IMR-90 (cell line): ENCODE measurements at regions not wholly inside any gene's neighbourhood (a gene's known extent, or its start where the extent isn't known, plus 50 kb on each side); places are given as distances from the start of the nearest gene placed in this dataset.

Source experiments
- ATAC-seq: fragments of 200-7000 bp; cut with Tn5 transposase; 2 replicates; pipeline ENCODE4 v1.9.1; 2020; ENCODE audit warnings: low read depth, mild to moderate bottlenecking, moderate library complexity
- BruUV-seq: library from RNA; stranded (reverse); fragments of 400-500 nt; replicated peaks from 2 replicates; lab custom pipeline; 2021; lab: Mats Ljungman, UMichigan
- CTCF ChIA-PET: fragments of 300-600 bp; formaldehyde crosslinking; extraction: SDS; loops from one replicate; lab custom pipeline; 2021; ENCODE audit warnings: antibody characterized with exemption; lab: Yijun Ruan, JAX
- POLR2A ChIA-PET: fragments of 300-600 bp; sonication (Branson Sonifier 250); formaldehyde crosslinking; loops from one replicate; lab custom pipeline; 2022; ENCODE audit warnings: antibody characterized with exemption; ENCODE audit not compliant: unreplicated experiment; lab: Charles Lee
- DNase-seq: peaks from one replicate; pipeline ENCODE4 v3.0.0; 2013
- H2AFZ ChIP-seq: replicated peaks from 2 replicates; pipeline ENCODE3; 2013; ENCODE audit warnings: low read length, mild to moderate bottlenecking; ENCODE audit not compliant: poor library complexity
- H2AK5ac ChIP-seq: 2 replicates; pipeline ENCODE4 v1.6.1; 2013; ENCODE audit warnings: low read depth, low read length, inconsistent platforms
- H2AK9ac ChIP-seq: replicated peaks from 2 replicates; pipeline ENCODE3; 2013; ENCODE audit warnings: mild to moderate bottlenecking, low read depth, low read length, moderate library complexity; ENCODE audit not compliant: poor library complexity
- H2BK120ac ChIP-seq: 2 replicates; pipeline ENCODE4 v1.6.1; 2013; ENCODE audit warnings: low read depth, low read length, inconsistent platforms
- H2BK15ac ChIP-seq: 3 replicates; pipeline ENCODE4 v1.6.1; 2013; ENCODE audit warnings: low read depth, low read length, inconsistent platforms
- H2BK20ac ChIP-seq: 2 replicates; pipeline ENCODE4 v1.6.1; 2013; ENCODE audit warnings: low read depth, mild to moderate bottlenecking, inconsistent platforms, low read length, moderate library complexity
- H2BK5ac ChIP-seq: 2 replicates; pipeline ENCODE4 v1.6.1; 2013; ENCODE audit warnings: mild to moderate bottlenecking, low read depth, low read length, inconsistent platforms; ENCODE audit not compliant: poor library complexity, severe bottlenecking
- H3K14ac ChIP-seq: replicated peaks from 2 replicates; pipeline ENCODE4 v1.6.1; 2013; ENCODE audit warnings: low read depth, low read length, inconsistent platforms
- H3K18ac ChIP-seq: 2 replicates; pipeline ENCODE4 v1.6.1; 2013; ENCODE audit warnings: low read depth, low read length, control low read depth
- H3K23ac ChIP-seq: 2 replicates; pipeline ENCODE4 v1.6.1; 2013; ENCODE audit warnings: low read depth, low read length, inconsistent platforms
- H3K27ac ChIP-seq: 2 replicates; pipeline ENCODE4 v1.5.1; 2013; ENCODE audit warnings: mild to moderate bottlenecking, control low read depth, low read length; ENCODE audit not compliant: insufficient read depth
- H3K27me3 ChIP-seq: 2 replicates; pipeline ENCODE4 v1.6.1; 2013; ENCODE audit warnings: low read length; ENCODE audit not compliant: control insufficient read depth, insufficient read depth
- H3K36me3 ChIP-seq: 2 replicates; pipeline ENCODE4 v1.6.1; 2013; ENCODE audit warnings: low read length, mixed read lengths; ENCODE audit not compliant: control insufficient read depth, insufficient read depth
- H3K4ac ChIP-seq: 2 replicates; pipeline ENCODE4 v1.6.1; 2013; ENCODE audit warnings: low read depth, low read length, inconsistent platforms
- H3K4me1 ChIP-seq: 2 replicates; pipeline ENCODE4 v1.6.1; 2013; ENCODE audit warnings: low read length, mixed read lengths; ENCODE audit not compliant: control insufficient read depth, insufficient read depth
- H3K4me2 ChIP-seq: 2 replicates; pipeline ENCODE4 v1.6.1; 2013; ENCODE audit warnings: low read depth, mild to moderate bottlenecking, control low read depth, low read length, moderate library complexity
- H3K4me3 ChIP-seq: 2 replicates; pipeline ENCODE4 v1.5.1; 2013; ENCODE audit warnings: low read depth, mild to moderate bottlenecking, control low read depth, low read length, moderate library complexity; ENCODE audit not compliant: insufficient read depth
- H3K56ac ChIP-seq: 2 replicates; pipeline ENCODE4 v1.6.1; 2013; ENCODE audit warnings: low read length, inconsistent platforms; ENCODE audit not compliant: insufficient read depth; ENCODE audit errors: extremely low read depth
- H3K79me1 ChIP-seq, 2 experiments: 2 replicates each; pipeline ENCODE4 v1.6.1; 2013; ENCODE audit warnings: low read length in 2 of 2, inconsistent platforms in 1 of 2, low read depth in 1 of 2
- H3K9ac ChIP-seq: 2 replicates; pipeline ENCODE4 v1.6.1; 2013; ENCODE audit warnings: low read depth, low read length, control low read depth
- H3K9me1 ChIP-seq: 2 replicates; pipeline ENCODE4 v1.6.1; 2013; ENCODE audit warnings: low read length, inconsistent platforms; ENCODE audit not compliant: insufficient read depth
- H3K9me3 ChIP-seq: 2 replicates; pipeline ENCODE4 v1.6.1; 2013; ENCODE audit warnings: low read length; ENCODE audit not compliant: control insufficient read depth, insufficient read depth
- H4K20me1 ChIP-seq: 2 replicates; pipeline ENCODE4 v1.6.1; 2013; ENCODE audit warnings: low read length, inconsistent platforms; ENCODE audit not compliant: insufficient read depth
- H4K5ac ChIP-seq: 2 replicates; pipeline ENCODE4 v1.6.1; 2013; ENCODE audit warnings: mild to moderate bottlenecking, low read depth, low read length, control low read depth
- H4K8ac ChIP-seq, 2 experiments: 2 replicates each; pipeline ENCODE4 v1.6.1; 2013; ENCODE audit warnings: low read depth in 2 of 2, low read length in 2 of 2, control low read depth in 1 of 2, inconsistent platforms in 1 of 2
- H4K91ac ChIP-seq: 2 replicates; pipeline ENCODE4 v1.6.1; 2013; ENCODE audit warnings: low read depth, low read length, inconsistent platforms; ENCODE audit not compliant: insufficient read depth
- BHLHE40 ChIP-seq: fragments of 150-350 bp; IDR thresholded peaks from 2 replicates; pipeline ENCODE4 v1.6.1; 2016; ENCODE audit warnings: mild to moderate bottlenecking, low read depth, low read length
- CEBPB ChIP-seq: IDR thresholded peaks from 2 replicates; pipeline ENCODE4 v1.6.1; 2012; ENCODE audit warnings: low read depth, low read length, improper control_type of control experiment
- CHD1 ChIP-seq: IDR thresholded peaks from 2 replicates; pipeline ENCODE4 v1.6.1; 2012; ENCODE audit warnings: low read depth, low read length, improper control_type of control experiment
- ELK1 ChIP-seq: fragments of 150-350 bp; IDR thresholded peaks from 2 replicates; pipeline ENCODE4 v1.6.1; 2016; ENCODE audit warnings: low read depth, mild to moderate bottlenecking, low read length, moderate library complexity, borderline replicate concordance
- FOS ChIP-seq: fragments of 150-350 bp; IDR thresholded peaks from 2 replicates; pipeline ENCODE4 v1.6.1; 2016; ENCODE audit warnings: low read depth, low read length
- MAFK ChIP-seq: IDR thresholded peaks from 2 replicates; pipeline ENCODE4 v1.6.1; 2012; ENCODE audit warnings: low read depth, low read length, improper control_type of control experiment
- MAZ ChIP-seq: IDR thresholded peaks from 2 replicates; pipeline ENCODE4 v1.6.1; 2012; ENCODE audit warnings: low read depth, mild to moderate bottlenecking, low read length, improper control_type of control experiment, moderate library complexity, borderline replicate concordance
- NFE2L2 ChIP-seq: fragments of 150-350 bp; IDR thresholded peaks from 2 replicates; pipeline ENCODE4 v1.6.1; 2016; ENCODE audit warnings: low read depth, mild to moderate bottlenecking, low read length
- POLR2A ChIP-seq: IDR thresholded peaks from 2 replicates; pipeline ENCODE4 v1.6.1; 2012; ENCODE audit warnings: mild to moderate bottlenecking, low read depth, low read length
- RAD21 ChIP-seq: IDR thresholded peaks from 2 replicates; pipeline ENCODE4 v1.6.1; 2012; ENCODE audit warnings: low read length, improper control_type of control experiment
- RCOR1 ChIP-seq: IDR thresholded peaks from 2 replicates; pipeline ENCODE4 v1.6.1; 2012; ENCODE audit warnings: mild to moderate bottlenecking, low read length, improper control_type of control experiment; ENCODE audit not compliant: insufficient replicate concordance
- RFX5 ChIP-seq: IDR thresholded peaks from 2 replicates; pipeline ENCODE4 v1.8.0; 2012; ENCODE audit warnings: low read depth, mild to moderate bottlenecking, low read length, moderate library complexity
- SMC3 ChIP-seq: fragments of 150-350 bp; IDR thresholded peaks from 2 replicates; pipeline ENCODE4 v1.6.1; 2016; ENCODE audit warnings: low read depth, mild to moderate bottlenecking, antibody characterized with exemption, low read length, moderate library complexity
- USF2 ChIP-seq: fragments of 150-350 bp; IDR thresholded peaks from 2 replicates; pipeline ENCODE4 v1.6.1; 2017; ENCODE audit warnings: mild to moderate bottlenecking, antibody characterized with exemption, low read length, low read depth
- WGBS, 2 experiments: methylation state at CpG; one replicate each; pipeline versions ENCODE4 v1.1.5 to v1.1.7; 2013; ENCODE audit warnings: missing lambda C conversion rate in 2 of 2; ENCODE audit not compliant: insufficient read length in 1 of 2; ENCODE audit errors: extremely low coverage in 2 of 2; 5-methylcytosine and 5-hydroxymethylcytosine counted together
- dilution Hi-C: fragments of 300-500 bp; cut with HindIII; formaldehyde crosslinking; loops from one replicate; pipeline ENCODE4 v1.14.3; 2018; ENCODE audit warnings: low sequenced_read_pairs; ENCODE audit not compliant: unreplicated experiment
- in situ Hi-C: fragments of 300-500 bp; cut with MboI; formaldehyde crosslinking; loops from 3 replicates; pipeline ENCODE4 v1.14.3; 2019; ENCODE audit warnings: low sequenced_read_pairs, inconsistent platforms, mixed read lengths
- intact Hi-C: fragments of 100-400 bp; cut with micrococcal nuclease; formaldehyde crosslinking; loops from 2 replicates; pipeline ENCODE4 v1.10.0; 2022
- TF ChIP-seq, protein P1 (sequence below): conservative IDR thresholded peaks from 2 replicates; pipeline ENCODE4 v1.5.1; 2012; ENCODE audit warnings: mild to moderate bottlenecking, low read depth, low read length, improper control_type of control experiment

GRCh38 chr16:8110572-8111514 lies 479.5 kb downstream of the TMEM114 start:
- H3K4me2 ChIP-seq, result no peak overlapping the region
- dilution Hi-C loops, result no loop called here
- DNase-seq (no peak), ATAC-seq (no peak)
- peaks cover 19% of the 10 kb centered on the region for H3K9me3 ChIP-seq
- no peaks in the 10 kb centered on the region for H3K79me1 ChIP-seq
- no peak overlapping the region for H2AFZ ChIP-seq
- H3K9ac ChIP-seq, result no peak overlapping the region
- H2BK5ac ChIP-seq, result no peak overlapping the region
- no peak overlapping the region for H2BK15ac ChIP-seq
- H3K36me3 ChIP-seq, result no peaks in the 10 kb centered on the region
- no peaks in the 10 kb centered on the region for H3K27me3 ChIP-seq
- H3K9me1 ChIP-seq, result no peaks in the 10 kb centered on the region
- ChIA-PET POLR2A (no interaction called here), CTCF (interaction anchor here (0.6 kb wide), 1 partner anchor 10 kb away, joined by 3 read pairs; no protein-coding TSS in a partner anchor)
- no peak overlapping the region for H2AK5ac ChIP-seq
- no peak overlapping the region for H3K27ac ChIP-seq
- H3K14ac ChIP-seq, result no peak overlapping the region
- no peak overlapping the region for H2AK9ac ChIP-seq
- H2BK120ac ChIP-seq, result no peak overlapping the region
- no peaks in the 10 kb centered on the region for H4K20me1 ChIP-seq
- no TSS peak for BruUV-seq
- intact Hi-C loops, result no loop called here
- H4K91ac ChIP-seq, result no peak overlapping the region
- no peak overlapping the region for H3K4me3 ChIP-seq
- no peak overlapping the region for H3K4ac ChIP-seq
- H4K8ac ChIP-seq, result no peak overlapping the region
- no peaks in the 10 kb centered on the region for H3K4me1 ChIP-seq
- H4K5ac ChIP-seq, result no peak overlapping the region
- H3K18ac ChIP-seq, result no peak overlapping the region
- H2BK20ac ChIP-seq, result no peak overlapping the region
- no CpG with 5 or more reads among the region's 6 CpGs for WGBS, 2 experiments
- H3K23ac ChIP-seq, result no peak overlapping the region
- in situ Hi-C loops, result no loop called here
- no peak overlapping the region for H3K56ac ChIP-seq
- no peak for TF ChIP-seq RAD21
- TF ChIP-seq USF2, result no peak
- no peak for TF ChIP-seq NFE2L2
- no peak for TF ChIP-seq BHLHE40
- TF ChIP-seq FOS, result no peak
- TF ChIP-seq CHD1, result no peak
- no peak for TF ChIP-seq RCOR1
- TF ChIP-seq MAFK, result no peak
- TF ChIP-seq ELK1, result no peak
- no peak for TF ChIP-seq CEBPB
- no peak for TF ChIP-seq SMC3
- TF ChIP-seq, protein P1, sequence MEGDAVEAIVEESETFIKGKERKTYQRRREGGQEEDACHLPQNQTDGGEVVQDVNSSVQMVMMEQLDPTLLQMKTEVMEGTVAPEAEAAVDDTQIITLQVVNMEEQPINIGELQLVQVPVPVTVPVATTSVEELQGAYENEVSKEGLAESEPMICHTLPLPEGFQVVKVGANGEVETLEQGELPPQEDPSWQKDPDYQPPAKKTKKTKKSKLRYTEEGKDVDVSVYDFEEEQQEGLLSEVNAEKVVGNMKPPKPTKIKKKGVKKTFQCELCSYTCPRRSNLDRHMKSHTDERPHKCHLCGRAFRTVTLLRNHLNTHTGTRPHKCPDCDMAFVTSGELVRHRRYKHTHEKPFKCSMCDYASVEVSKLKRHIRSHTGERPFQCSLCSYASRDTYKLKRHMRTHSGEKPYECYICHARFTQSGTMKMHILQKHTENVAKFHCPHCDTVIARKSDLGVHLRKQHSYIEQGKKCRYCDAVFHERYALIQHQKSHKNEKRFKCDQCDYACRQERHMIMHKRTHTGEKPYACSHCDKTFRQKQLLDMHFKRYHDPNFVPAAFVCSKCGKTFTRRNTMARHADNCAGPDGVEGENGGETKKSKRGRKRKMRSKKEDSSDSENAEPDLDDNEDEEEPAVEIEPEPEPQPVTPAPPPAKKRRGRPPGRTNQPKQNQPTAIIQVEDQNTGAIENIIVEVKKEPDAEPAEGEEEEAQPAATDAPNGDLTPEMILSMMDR, result no peak
- TF ChIP-seq RFX5, result no peak
- TF ChIP-seq POLR2A, result no peak
- no peak for TF ChIP-seq MAZ
